RWPE2 (cell line): ENCODE measurements at regions not wholly inside any gene's neighbourhood (a gene's known extent, or its start where the extent isn't known, plus 50 kb on each side); places are given as distances from the start of the nearest gene placed in this dataset.
A peak's percentile ranks its signal among the peaks of the same experiment; 100 is the strongest.

Source experiments
- ATAC-seq: fragments of 200-7000 bp; cut with Tn5 transposase; 3 replicates; pipeline ENCODE4 v1.9.1; 2021; ENCODE audit warnings: low read depth
- DNase-seq: peaks from one replicate; pipeline ENCODE4 v3.0.0-alpha.2; 2020; ENCODE audit warnings: low spot score
- H3K27ac ChIP-seq: fragments of 450-650 bp; 2 replicates; pipeline ENCODE4 v1.5.1; 2017; ENCODE audit warnings: mild to moderate bottlenecking; ENCODE audit not compliant: poor library complexity, severe bottlenecking
- H3K27me3 ChIP-seq: fragments of 250-450 bp; sonication (Bioruptor Pico); 2 replicates; pipeline ENCODE4 v1.5.1; 2021; ENCODE audit warnings: mild to moderate bottlenecking, moderate library complexity; ENCODE audit not compliant: insufficient read depth, poor library complexity, severe bottlenecking
- H3K36me3 ChIP-seq: fragments of 250-450 bp; sonication (Bioruptor Pico); 2 replicates; pipeline ENCODE4 v1.5.1; 2020; ENCODE audit warnings: low read depth, mild to moderate bottlenecking, moderate library complexity
- H3K4me1 ChIP-seq: fragments of 250-450 bp; sonication (Bioruptor Pico); 2 replicates; pipeline ENCODE4 v1.5.1; 2021; ENCODE audit warnings: mild to moderate bottlenecking, moderate library complexity; ENCODE audit not compliant: insufficient read depth, poor library complexity, severe bottlenecking
- H3K4me3 ChIP-seq: fragments of 250-450 bp; sonication (Bioruptor Pico); 2 replicates; pipeline ENCODE4 v1.5.1; 2021; ENCODE audit warnings: mild to moderate bottlenecking, moderate library complexity; ENCODE audit not compliant: severe bottlenecking
- H3K9me3 ChIP-seq: fragments of 250-450 bp; sonication (Bioruptor Pico); 2 replicates; pipeline ENCODE4 v1.5.1; 2021; ENCODE audit warnings: mild to moderate bottlenecking, moderate library complexity; ENCODE audit not compliant: severe bottlenecking
- TF ChIP-seq, protein P1 (sequence below): fragments of 450-650 bp; IDR thresholded peaks from one replicate; pipeline ENCODE4 v1.5.1; 2017; ENCODE audit warnings: mild to moderate bottlenecking, moderate library complexity; ENCODE audit not compliant: poor library complexity, severe bottlenecking

DNA sequence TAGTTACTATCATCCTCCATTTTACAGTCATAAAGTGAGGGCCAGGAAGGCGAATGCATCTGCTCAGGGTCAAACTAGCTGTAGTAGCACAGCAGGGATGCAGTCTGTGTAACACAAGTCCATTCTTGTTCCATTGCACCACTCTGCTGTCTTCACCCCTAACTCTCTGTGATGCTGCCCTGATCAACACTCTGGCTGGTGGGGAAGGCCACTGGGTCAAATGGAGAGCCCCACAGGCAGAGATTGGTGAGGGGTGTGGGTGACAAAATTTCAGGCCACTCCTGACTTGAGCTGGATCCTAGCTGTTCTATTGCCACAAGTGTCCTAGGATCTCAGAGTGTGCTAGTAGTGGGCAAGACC, 136.5 kb downstream of the PJA1 start:
- no peak for ATAC-seq
- Histone ChIP-seq H3K4me3 (no peak overlapping the region), H3K36me3 (no peaks in the 10 kb centered on the region), H3K4me1 (peaks cover 57% of the 10 kb centered on the region), H3K27ac (peak overlapping the region; percentile 95), H3K27me3 (no peaks in the 10 kb centered on the region), H3K9me3 (no peaks in the 10 kb centered on the region)
- TF ChIP-seq, protein P1, sequence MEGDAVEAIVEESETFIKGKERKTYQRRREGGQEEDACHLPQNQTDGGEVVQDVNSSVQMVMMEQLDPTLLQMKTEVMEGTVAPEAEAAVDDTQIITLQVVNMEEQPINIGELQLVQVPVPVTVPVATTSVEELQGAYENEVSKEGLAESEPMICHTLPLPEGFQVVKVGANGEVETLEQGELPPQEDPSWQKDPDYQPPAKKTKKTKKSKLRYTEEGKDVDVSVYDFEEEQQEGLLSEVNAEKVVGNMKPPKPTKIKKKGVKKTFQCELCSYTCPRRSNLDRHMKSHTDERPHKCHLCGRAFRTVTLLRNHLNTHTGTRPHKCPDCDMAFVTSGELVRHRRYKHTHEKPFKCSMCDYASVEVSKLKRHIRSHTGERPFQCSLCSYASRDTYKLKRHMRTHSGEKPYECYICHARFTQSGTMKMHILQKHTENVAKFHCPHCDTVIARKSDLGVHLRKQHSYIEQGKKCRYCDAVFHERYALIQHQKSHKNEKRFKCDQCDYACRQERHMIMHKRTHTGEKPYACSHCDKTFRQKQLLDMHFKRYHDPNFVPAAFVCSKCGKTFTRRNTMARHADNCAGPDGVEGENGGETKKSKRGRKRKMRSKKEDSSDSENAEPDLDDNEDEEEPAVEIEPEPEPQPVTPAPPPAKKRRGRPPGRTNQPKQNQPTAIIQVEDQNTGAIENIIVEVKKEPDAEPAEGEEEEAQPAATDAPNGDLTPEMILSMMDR, result no peak
- no peak for DNase-seq

DNA sequence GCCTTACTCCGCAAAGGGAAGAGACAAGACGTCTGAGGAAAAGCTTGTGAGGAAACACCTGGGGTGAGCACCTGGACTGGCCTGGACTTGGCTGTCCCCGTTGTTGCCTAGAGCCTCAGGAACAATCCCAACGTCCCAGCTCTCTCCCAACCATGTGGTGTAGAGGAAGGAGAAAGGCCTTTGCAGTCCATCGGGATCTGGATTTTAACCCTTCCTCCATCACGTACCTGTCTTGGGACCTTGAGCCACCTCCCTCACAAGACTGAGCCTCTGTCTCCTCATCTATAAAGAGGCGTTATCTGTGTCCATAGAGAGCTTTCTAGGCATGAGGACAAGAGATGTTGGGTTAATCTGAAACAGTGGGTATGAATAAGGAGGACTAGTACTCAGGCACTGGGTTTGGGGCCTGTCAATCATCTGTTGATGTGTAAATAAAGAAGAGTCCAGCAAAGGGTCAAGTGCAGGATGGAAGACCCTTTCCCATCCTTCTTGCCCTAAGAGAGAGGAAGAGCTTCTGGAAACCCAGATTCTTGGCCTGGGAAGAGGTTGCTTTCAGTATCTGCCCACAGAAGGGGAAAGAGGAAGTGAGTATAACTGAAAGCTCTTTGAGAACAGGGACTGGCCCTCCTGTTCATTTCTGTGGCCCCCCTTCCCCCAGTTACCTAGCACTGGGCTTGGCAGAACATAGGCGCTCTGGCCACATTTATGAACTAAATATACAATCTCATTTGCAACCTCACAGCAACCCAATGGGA, 137.1 kb downstream of the PJA1 start:
- no peaks in the 10 kb centered on the region for H3K36me3 ChIP-seq
- TF ChIP-seq, protein P1, result no peak
- H3K9me3 ChIP-seq, result no peaks in the 10 kb centered on the region
- ATAC-seq (no peak), DNase-seq (no peak)
- H3K27ac ChIP-seq, result peak overlapping the region; percentile 95
- H3K4me3 ChIP-seq, result no peak overlapping the region
- H3K4me1 ChIP-seq, result peaks cover 57% of the 10 kb centered on the region
- H3K27me3 ChIP-seq, result no peaks in the 10 kb centered on the region

DNA sequence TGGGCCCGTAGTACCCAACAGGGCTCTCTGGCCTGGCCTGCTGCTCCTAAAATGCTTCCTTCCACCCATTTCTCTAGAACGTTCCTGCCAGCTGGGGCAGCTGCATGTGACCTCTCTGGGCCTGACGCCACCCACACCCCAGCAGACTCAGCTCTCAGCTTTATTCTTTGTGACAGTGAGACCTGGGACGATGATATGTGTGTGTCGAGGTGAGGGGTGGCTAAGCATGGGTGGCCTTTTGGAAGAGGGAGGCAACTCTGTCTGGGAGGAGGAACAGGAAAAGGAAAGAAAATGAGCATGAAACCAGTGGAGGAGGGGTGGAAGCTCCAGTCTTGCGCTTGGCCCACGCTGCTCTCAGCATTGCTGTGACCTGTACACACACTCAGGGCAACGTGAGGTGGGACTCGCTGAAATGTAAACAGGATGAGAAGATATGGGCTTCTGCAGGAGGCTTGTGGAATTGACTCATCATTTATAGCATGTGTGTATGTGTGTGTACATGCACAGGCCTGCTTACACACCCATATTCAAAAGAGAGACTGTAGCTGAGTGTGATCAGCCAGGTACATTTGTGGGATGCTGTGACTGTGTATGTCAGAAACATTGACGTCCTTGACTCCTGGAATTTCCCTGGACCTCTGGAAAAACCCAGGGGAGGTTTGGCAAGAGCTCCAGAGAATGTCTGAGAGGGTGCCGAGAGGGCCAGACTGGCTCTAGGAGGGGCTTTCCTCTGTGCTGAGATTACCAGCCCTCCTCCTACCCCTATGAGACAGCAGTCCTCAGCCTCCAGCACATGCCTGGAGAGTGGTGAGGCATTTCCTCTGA, 137.9 kb downstream of the PJA1 start:
- H3K36me3 ChIP-seq, result no peaks in the 10 kb centered on the region
- peaks cover 51% of the 10 kb centered on the region for H3K4me1 ChIP-seq
- H3K27ac ChIP-seq, result peak overlapping the region; percentile 95
- TF ChIP-seq, protein P1, result no peak
- no peaks in the 10 kb centered on the region for H3K9me3 ChIP-seq
- DNase-seq (peak; percentile 76), ATAC-seq (peak; percentile 67)
- H3K27me3 ChIP-seq, result no peaks in the 10 kb centered on the region
- H3K4me3 ChIP-seq, result no peak overlapping the region

DNA sequence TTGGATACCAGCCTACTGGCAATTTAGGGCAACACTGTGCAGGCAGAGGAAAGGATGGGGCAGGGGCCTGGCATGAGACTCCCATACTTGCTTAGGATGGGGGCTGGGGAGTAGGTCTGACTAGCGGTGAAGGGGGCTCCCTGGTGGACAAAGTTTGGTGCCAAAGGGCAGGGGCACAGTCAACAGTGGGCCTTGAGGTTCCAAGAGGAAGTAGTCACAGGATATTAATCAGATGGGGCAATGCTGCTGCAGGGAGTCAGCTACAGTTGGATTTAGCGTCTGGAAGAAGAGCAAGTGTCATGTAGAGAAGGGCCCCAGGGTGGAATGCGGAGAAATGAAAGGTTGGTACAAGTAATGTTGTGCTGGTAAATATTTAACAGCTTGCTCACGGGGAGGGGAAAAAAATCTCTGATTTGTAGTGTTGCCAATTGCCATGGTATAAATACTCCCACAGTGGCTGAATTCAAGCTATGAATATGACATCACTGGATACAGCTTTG, 139.4 kb downstream of the PJA1 start:
- peak; percentile 56 for ATAC-seq
- no peak overlapping the region for H3K4me3 ChIP-seq
- TF ChIP-seq, protein P1, result no peak

More for the DNA sequence above, 139.4 kb downstream of the PJA1 start:
- Histone ChIP-seq H3K9me3 (no peaks in the 10 kb centered on the region), H3K27me3 (no peaks in the 10 kb centered on the region), H3K4me1 (peaks cover 38% of the 10 kb centered on the region), H3K36me3 (no peaks in the 10 kb centered on the region), H3K27ac (peak overlapping the region; percentile 95)
- DNase-seq, result peak; percentile 71
